ENCODE measurements at regions not wholly inside any gene's neighbourhood (a gene's known extent, or its start where the extent isn't known, plus 50 kb on each side); places are given as distances from the start of the nearest gene placed in this dataset.

GRCh38 chr6:16936893-16937292 is 165.0 kb upstream of the STMND1 start:
- TF ChIP-seq CBX5 (IDR thresholded peaks at IDR 0.05; ENCODE audit: borderline replicate concordance, low read depth), result no peak
- TF ChIP-seq GATAD2B (IDR thresholded peaks at IDR 0.05; ENCODE audit: borderline replicate concordance), result no peak
- TF ChIP-seq ZNF140 (CRISPR knock-in tag; IDR thresholded peaks at IDR 0.05), result no peak
- TF ChIP-seq CTCF (IDR thresholded peaks at IDR 0.05 in 2 of 3, conservative IDR thresholded peaks at IDR 0.05 in 1 of 3; ENCODE audit: insufficient read depth in 2 of 3, low read depth in 1 of 3, low read length in 3 of 3), result no peak
- no peak for TF ChIP-seq POLR2AphosphoS5 (IDR thresholded peaks at IDR 0.05; ENCODE audit: control insufficient read depth, insufficient read depth, low read depth, low read length)
- TF ChIP-seq MLLT1 (IDR thresholded peaks at IDR 0.05), result no peak

All from K562 (cell line).